ENCODE measurements at regions not wholly inside any gene's neighbourhood (a gene's known extent, or its start where the extent isn't known, plus 50 kb on each side); places are given as distances from the start of the nearest gene placed in this dataset.
A peak's percentile ranks its signal among the peaks of the same experiment; 100 is the strongest.

DNA sequence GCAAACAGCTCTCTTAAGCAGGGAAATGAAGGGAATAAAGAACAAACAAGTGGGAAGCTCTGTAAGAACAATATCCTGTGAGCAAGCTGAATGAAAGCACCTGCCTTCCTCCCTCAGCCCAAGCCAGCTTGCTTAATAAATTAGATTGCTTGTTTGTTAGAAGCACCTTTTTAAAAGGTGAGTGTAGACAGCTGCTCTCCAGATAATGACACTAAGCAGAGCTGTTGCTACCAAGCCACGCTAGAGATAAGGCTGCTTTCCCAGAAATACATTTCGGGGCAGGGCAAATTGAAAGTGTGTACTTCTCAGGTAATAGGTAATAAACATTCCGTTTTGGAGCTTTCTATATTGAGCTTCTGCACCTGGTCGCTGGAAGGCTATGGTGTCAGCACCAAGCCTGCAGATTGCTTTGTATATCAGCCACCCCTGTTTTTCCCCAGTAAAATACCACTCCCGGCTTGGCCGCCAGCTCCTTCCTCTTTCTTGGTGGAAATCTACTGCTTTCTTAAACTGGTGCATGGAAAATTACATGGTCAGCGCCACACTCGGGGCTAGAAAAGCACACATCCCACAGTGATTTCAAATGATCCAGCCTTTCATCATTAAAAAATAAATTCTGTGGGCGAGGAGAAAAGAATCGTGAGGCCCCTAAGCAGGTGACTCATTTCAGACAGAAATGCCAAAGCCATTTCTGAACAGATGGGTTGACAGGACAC, 151.3 kb downstream of the ETS2 start:
- DNase-seq (ENCODE audit: low spot score) = no peak

DNA sequence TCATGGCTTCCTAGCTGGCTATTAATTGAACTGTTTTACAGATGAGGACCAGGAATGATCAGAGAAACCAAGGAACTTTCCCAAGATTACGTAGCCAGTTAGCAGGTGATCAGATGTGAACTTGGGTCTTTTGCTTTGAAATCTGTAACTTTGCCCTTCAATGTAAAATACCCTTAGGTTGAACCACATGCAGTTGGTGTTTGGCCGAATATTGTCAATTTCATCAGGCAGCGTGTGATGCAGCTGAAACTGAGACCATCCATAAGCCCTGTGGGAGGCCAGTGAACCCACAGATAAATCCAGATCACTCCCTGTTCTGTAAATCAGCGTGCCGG, 150.8 kb downstream of the ETS2 start:
- no peak for DNase-seq (ENCODE audit: low spot score)

DNA sequence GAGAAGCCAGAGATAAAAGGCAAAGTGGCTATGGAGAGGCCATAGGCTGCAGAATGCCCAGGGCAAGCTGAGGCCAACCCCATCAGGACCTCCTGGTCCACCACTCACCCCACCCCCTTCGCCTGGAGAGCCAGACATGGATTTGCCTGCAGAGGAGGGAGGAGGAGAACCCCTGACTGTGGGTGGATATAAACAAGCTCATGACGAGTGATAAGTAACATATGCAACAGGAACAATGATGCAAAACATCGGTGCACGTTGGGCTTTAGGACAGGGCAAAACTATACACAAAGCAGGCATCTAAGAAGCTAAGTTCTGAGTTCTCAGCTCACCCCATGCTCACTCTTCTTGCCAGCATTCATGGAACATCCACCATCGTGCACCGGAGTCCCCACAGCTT, 150.3 kb downstream of the ETS2 start:
- no peak for DNase-seq (ENCODE audit: low spot score)

- no peak for DNase-seq (ENCODE audit: low spot score)
Observed at GRCh38 chr21:38955495-38955894, 149.8 kb downstream of the ETS2 start.

- no peak for DNase-seq (ENCODE audit: low spot score)
Observed at GRCh38 chr21:38954588-38955004, 148.9 kb downstream of the ETS2 start.

- no peak for DNase-seq (ENCODE audit: low spot score)
Observed at GRCh38 chr21:38953516-38953915, 147.8 kb downstream of the ETS2 start.

GRCh38 chr21:38952890-38953289, 147.2 kb downstream of the ETS2 start:
- DNase-seq (ENCODE audit: low spot score) = no peak

DNA sequence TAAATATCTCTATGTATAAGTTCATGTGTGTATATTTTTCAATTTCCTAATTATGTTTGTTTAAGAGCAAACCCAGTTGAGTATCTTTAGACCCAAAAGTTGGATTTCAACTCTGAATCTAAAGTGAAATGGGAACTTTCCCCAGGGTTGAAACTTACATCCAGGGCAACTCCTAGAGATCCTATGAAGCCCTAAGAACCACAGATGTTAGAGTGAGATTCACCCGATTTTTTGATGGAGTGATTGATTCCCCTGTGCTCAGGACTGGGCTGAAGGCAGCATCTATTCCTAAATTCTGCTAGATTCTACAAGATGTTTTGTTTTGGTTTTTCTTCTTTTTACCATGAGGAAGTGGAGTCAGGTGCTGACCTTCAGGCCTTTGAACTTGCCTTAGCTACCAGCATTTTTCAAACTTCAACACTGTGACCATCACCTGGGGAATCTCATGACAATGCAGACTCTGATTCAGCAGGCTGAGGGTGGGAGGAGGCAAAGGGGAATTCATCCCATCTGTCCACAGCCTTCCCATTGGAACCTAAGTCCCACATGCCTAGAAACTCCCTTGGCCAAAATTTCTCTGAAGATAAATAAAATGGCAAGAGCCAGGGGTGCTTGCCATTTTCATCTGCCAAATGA, 145.5 kb downstream of the ETS2 start:
- no peak for DNase-seq (ENCODE audit: low spot score)

DNA sequence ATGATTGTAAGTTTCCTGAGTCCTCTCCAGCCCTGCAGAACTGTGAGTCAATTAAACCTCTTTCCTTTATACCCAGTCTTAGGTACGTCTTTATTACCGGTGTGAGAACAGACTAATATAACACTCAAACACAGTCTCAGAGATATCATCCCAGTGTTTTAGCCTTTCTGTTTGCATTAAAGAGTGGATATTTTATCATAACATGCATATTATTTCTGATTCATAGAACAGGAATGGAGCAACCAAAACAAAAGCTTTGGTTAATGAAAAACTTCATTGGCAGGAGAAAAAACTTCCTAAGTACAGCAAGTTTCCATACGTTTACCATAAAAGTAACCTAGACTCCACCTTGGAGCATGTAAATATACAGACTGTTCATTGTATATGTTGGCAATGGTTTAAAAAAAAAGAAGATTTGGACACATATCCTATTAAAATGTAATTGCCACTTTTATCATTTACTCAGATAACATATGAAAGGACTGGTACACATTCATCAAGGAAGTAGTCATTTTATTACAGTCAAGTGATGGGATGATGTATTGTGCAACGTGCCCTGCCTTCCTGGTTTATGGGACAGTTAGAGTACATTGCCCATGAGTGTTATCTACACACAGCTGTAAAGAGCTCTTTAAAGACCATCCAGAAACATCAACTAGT, 144.8 kb downstream of the ETS2 start:
- DNase-seq (ENCODE audit: low spot score) = no peak

DNA sequence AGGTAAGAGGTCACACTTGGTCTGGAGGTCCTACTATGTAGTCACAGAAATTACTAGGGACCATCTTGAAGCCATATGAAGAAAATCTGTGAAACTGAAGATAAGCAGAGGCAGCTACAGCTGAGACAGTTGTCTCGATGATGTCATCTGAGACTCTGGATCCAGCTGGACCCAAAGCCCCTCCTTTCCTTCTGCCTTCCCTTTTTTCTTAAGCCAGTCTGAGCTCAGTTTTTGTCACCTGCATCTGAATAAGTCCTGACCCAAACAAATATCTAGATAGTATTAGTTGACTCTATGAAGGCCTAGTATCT, 143.3 kb downstream of the ETS2 start:
- DNase-seq (ENCODE audit: low spot score) = no peak

GRCh38 chr21:38948377-38949069, 142.8 kb downstream of the ETS2 start:
- no peak for DNase-seq (ENCODE audit: low spot score)

DNA sequence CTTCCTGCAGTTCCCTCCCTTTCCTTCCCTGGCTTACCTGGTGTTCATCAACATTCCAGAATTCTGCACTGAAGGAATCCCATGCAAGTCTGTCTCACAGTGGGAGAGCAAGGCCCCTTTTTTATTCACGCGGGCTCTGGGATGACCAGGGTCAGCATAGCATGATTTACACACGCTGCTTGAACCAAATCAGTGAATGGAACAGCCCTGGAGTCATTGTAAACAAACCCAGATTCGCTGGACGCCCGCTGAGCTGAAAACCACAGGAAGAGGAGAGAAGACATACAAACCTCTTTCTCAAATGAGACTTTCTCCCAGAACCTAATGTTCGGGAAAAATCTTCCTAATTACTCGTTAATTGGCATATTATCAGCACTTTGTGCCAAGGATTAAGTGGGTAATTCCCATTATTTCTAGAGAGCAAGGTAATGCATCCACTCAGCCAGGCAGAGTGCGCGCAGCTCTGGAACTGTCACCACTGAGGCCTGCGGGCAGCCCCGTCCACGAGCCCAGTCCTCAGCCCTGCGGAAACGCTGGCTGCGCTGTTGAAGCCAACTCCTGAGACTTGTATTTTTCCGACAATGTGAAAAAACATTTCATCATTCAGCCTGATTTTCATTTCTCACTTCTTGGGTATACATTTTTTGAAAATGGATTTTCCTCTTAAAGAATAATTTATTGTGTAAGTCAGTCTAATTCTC, 140.0 kb downstream of the ETS2 start:
- DNase-seq (ENCODE audit: low spot score) = peak; percentile 43

- no peak for DNase-seq (ENCODE audit: low spot score)
Observed at GRCh38 chr21:38944903-38945302, 139.2 kb downstream of the ETS2 start.

DNA sequence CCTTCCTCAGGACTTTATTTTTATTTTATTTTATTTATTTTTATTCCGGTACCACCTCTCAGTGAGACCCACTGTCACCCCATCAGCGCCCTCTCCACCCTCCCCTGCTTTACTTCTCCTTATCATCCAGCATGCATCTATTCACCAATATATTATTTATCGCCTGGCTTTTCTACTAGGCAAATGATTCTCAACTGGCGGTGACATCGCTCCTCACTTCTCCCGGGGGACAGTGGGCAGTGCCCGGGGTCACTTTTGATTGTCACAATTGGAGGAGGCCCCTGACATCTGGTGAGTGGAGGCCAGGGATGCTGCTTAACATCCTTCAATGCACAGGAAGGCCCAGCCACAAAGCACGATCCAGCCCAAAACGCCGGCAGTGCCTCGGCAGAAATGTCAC, 138.7 kb downstream of the ETS2 start:
- no peak for DNase-seq (ENCODE audit: low spot score)

DNA sequence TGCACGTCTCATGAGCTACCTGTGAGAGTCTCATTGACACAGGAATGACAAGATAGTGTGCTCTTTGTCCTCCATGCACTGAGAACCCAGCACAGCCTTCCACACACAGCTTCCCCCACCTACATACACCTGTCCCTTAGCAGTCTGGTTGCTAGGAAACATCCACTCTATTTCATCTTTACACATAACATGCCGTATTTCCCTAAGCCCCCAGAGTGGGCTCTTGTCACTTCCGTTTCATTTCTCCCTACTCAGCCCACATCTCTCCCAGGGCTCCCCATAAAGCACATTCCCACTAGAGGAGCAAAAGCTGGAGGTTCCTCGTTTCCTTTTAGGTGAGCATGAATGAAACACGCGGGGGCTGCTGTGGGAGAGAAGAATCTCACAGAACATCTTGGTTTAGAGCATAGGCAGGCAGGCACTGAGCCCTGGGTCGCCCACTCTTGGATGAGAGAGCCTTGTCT, 137.1 kb downstream of the ETS2 start:
- DNase-seq (ENCODE audit: low spot score) = no peak

GRCh38 chr21:38938769-38939168, 133.0 kb downstream of the ETS2 start:
- DNase-seq (ENCODE audit: low spot score) = no peak

DNA sequence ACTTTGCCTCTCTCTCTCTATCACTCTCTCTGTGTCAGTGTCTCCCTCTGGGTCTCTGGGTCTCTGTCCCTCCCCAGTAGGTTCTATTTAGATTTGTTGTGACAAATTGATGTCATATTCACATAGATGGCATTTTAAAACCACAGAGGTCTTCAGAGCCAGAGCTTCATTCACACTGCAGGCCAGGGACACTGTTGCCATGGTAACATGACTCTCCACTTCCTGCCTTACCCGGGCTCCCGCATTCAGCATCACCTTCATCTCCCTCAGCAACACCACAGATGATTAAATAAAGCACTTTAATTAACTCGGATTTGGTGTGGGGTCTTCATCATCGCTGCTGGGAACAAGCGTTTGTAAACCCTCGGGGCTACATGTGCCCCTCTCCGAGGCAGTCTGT, 132.6 kb downstream of the ETS2 start:
- DNase-seq (ENCODE audit: low spot score) = no peak

- no peak for DNase-seq (ENCODE audit: low spot score)
Observed at GRCh38 chr21:38937844-38938243, 132.1 kb downstream of the ETS2 start.

GRCh38 chr21:38937286-38937790, 131.6 kb downstream of the ETS2 start:
- DNase-seq (ENCODE audit: low spot score) = no peak

DNA sequence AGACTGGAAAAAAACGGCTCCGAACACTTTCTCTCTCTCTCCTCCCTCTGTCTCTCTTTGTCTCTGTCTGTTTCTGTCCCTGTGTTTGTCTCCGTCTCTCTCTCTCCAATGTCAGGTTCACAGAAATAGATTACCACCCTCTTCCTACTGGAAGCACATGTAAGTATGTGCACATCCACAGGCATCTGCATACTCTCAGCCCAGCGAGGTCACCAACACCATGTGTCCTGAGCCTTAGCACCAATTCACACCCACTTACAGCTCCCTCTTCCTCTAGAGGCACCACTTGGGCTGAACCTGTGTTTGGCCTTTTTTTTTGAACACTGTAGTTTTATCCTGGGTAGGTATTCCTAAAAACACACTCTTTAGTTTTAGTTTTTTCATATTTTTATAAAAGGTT, 130.5 kb downstream of the ETS2 start:
- DNase-seq (ENCODE audit: low spot score) = no peak

- no peak for DNase-seq (ENCODE audit: low spot score)
Observed at GRCh38 chr21:38933731-38934130, 128.0 kb downstream of the ETS2 start.

GRCh38 chr21:38931291-38931690, 125.6 kb downstream of the ETS2 start:
- DNase-seq (ENCODE audit: low spot score) = no peak

All from D341Med (cell line).